ENCODE measurements at regions not wholly inside any gene's neighbourhood (a gene's known extent, or its start where the extent isn't known, plus 50 kb on each side); places are given as distances from the start of the nearest gene placed in this dataset.

DNA sequence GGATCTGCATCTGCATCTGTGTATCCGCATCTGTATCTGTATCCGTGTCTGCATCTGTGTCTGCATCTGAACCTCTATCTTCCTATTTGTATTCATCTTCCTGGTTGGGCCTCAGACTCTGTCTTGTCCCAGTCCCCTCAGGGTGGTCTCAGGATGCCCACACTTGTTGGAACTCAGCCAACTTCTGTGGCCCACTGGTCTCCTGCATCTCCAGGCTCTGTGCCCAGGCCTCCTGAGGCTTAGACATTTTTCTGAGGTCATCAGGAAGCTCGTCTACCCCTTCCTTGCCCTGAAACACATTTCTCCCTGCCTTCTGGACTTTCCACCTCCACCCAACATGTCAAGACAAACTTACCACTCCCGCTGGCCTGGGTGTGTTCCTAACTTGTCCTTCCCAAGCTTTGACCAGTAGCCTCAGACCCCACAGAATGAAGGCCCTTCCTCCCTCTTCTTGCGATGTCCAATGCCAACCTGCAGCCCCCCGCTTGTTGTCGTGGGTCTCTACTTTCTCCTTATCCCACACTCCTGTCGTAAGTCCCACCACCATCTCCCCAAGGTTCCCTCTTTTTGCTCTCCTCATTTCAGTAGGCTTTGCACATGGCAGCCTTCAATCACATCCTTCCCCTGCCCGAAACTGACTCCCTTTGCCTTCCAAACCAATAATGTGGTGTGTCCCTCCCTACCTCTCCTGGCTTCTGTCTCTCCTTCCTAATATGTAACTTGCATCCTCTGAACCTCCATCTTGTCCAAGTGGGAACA, 176.5 kb downstream of the DLL1 start:
- TF ChIP-seq TAF1 (IDR thresholded peaks at IDR 0.05; ENCODE audit: borderline replicate concordance, insufficient read depth, low read length) (no peak), POLR2AphosphoS5 (IDR thresholded peaks at IDR 0.05; ENCODE audit: low read depth, low read length) (no peak), FOXP2 (optimal IDR thresholded peaks at IDR 0.05; ENCODE audit: borderline replicate concordance, extremely low read depth, extremely low read length, insufficient read depth) (no peak)
- TF ChIP-seq, protein P1, sequence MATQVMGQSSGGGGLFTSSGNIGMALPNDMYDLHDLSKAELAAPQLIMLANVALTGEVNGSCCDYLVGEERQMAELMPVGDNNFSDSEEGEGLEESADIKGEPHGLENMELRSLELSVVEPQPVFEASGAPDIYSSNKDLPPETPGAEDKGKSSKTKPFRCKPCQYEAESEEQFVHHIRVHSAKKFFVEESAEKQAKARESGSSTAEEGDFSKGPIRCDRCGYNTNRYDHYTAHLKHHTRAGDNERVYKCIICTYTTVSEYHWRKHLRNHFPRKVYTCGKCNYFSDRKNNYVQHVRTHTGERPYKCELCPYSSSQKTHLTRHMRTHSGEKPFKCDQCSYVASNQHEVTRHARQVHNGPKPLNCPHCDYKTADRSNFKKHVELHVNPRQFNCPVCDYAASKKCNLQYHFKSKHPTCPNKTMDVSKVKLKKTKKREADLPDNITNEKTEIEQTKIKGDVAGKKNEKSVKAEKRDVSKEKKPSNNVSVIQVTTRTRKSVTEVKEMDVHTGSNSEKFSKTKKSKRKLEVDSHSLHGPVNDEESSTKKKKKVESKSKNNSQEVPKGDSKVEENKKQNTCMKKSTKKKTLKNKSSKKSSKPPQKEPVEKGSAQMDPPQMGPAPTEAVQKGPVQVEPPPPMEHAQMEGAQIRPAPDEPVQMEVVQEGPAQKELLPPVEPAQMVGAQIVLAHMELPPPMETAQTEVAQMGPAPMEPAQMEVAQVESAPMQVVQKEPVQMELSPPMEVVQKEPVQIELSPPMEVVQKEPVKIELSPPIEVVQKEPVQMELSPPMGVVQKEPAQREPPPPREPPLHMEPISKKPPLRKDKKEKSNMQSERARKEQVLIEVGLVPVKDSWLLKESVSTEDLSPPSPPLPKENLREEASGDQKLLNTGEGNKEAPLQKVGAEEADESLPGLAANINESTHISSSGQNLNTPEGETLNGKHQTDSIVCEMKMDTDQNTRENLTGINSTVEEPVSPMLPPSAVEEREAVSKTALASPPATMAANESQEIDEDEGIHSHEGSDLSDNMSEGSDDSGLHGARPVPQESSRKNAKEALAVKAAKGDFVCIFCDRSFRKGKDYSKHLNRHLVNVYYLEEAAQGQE (IDR thresholded peaks at IDR 0.05; ENCODE audit: insufficient read depth in 1 of 2, low read depth in 2 of 2, low read length in 2 of 2) = no peak
